Transverse colon (tissue), 4 donors: ENCODE measurements at regions not wholly inside any gene's neighbourhood (a gene's known extent, or its start where the extent isn't known, plus 50 kb on each side); places are given as distances from the start of the nearest gene placed in this dataset.

Experiments used
- DNase-seq: peaks from one replicate; pipeline ENCODE4 v3.0.0-alpha.2; 2019
- H3K27ac ChIP-seq, 4 donors: fragments of 200-600 bp; sonication (generic); 2 replicates each; pipeline ENCODE4 v1.5.1; 2016 to 2018; ENCODE audit warnings: inconsistent platforms in 4 of 4
- H3K27me3 ChIP-seq: fragments of 200-600 bp; sonication (generic); 2 replicates; pipeline ENCODE4 v1.5.1; 2017; ENCODE audit warnings: inconsistent platforms
- H3K36me3 ChIP-seq, 4 donors: fragments of 200-600 bp; sonication (generic); 2 replicates each; pipeline ENCODE4 v1.5.1; 2017 to 2019; ENCODE audit warnings: inconsistent platforms in 4 of 4
- H3K4me1 ChIP-seq, 4 donors: fragments of 200-600 bp; sonication (generic); 2 replicates each; pipeline ENCODE4 v1.5.1; 2017 to 2020; ENCODE audit warnings: inconsistent platforms in 4 of 4
- H3K4me3 ChIP-seq, 4 donors: fragments of 200-600 bp; sonication (generic); 1 replicate in 1 of 4; 2 replicates in 3 of 4; pipeline versions ENCODE4 v1.5.1 to v1.6.1; 2017 to 2019; ENCODE audit warnings: inconsistent platforms in 4 of 4
- H3K9me3 ChIP-seq, 2 donors: fragments of 200-600 bp; sonication (generic); 2 replicates each; pipeline ENCODE4 v1.5.1; 2017 to 2019; ENCODE audit warnings: inconsistent platforms in 2 of 2
- EP300 ChIP-seq: sonication (generic); formaldehyde crosslinking; IDR thresholded peaks from one replicate; pipeline ENCODE4 v1.6.1; 2017; ENCODE audit warnings: antibody characterized with exemption, low read depth
- POLR2A ChIP-seq: fragments of 450-650 bp; IDR thresholded peaks from one replicate; pipeline ENCODE4 v1.6.1; 2016; ENCODE audit warnings: antibody characterized with exemption, mild to moderate bottlenecking, moderate library complexity
- POLR2AphosphoS5 ChIP-seq, 3 donors: sonication (generic); formaldehyde crosslinking; IDR thresholded peaks; one replicate each; pipeline ENCODE4 v1.6.1; 2016; ENCODE audit warnings: antibody characterized with exemption in 3 of 3
- WGBS, 2 donors: methylation state at CpG; one replicate each; pipeline ENCODE4 v1.1.5; 2018; ENCODE audit warnings: low coverage in 1 of 2; 5-methylcytosine and 5-hydroxymethylcytosine counted together
- in situ Hi-C, 4 donors: fragments of 200-750 bp; cut with MboI; loops; one replicate each; pipeline versions ENCODE4 v1.15.0 to v1.15.1; 2017; ENCODE audit warnings: low sequenced_read_pairs in 3 of 4, low pct_ligation_motif_present in 1 of 4, low pct_unique_long_range_greater_than_20kb in 1 of 4
- intact Hi-C: fragments of 100-400 bp; cut with DNase I; formaldehyde crosslinking; loops from one replicate; pipeline ENCODE4 v1.15.1; 2023; ENCODE audit warnings: low total_unique reads
- TF ChIP-seq, protein P1 (sequence below), 5 experiments: fragments of 200-600 bp in 3 of 5; fragments of 450-650 bp in 2 of 5; sonication (generic) in 3 of 5; IDR thresholded peaks; 1 replicate in 2 of 5; 2 replicates in 3 of 5; pipeline ENCODE4 v1.5.1; 2016 to 2017; ENCODE audit warnings: antibody characterized with exemption in 5 of 5, inconsistent platforms in 3 of 5, mild to moderate bottlenecking in 2 of 5, moderate library complexity in 1 of 5

DNA sequence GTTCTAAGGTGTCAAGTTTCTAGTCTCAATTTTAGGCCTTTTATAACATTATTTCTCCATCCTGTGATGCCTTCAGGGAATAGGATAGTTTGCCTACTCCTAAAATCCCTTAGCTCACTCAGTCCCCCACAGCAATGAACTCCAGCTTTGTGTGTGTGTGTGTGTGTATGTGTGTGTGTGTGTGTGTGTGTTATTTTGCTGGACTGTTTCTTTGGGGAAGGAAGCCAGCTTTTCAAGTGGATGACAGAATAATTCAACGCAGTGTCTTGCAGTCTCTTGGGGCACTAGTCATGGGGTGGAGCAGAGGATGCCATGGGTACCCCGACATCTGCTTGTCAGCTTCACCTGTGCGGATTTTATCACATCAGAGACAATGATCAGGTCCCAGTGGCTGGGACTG, 262.8 kb upstream of the DAPK1 start:
- no peak for TF ChIP-seq EP300
- no peak for TF ChIP-seq POLR2AphosphoS5 (IDR thresholded peaks at IDR 0.05)
- TF ChIP-seq, protein P1, sequence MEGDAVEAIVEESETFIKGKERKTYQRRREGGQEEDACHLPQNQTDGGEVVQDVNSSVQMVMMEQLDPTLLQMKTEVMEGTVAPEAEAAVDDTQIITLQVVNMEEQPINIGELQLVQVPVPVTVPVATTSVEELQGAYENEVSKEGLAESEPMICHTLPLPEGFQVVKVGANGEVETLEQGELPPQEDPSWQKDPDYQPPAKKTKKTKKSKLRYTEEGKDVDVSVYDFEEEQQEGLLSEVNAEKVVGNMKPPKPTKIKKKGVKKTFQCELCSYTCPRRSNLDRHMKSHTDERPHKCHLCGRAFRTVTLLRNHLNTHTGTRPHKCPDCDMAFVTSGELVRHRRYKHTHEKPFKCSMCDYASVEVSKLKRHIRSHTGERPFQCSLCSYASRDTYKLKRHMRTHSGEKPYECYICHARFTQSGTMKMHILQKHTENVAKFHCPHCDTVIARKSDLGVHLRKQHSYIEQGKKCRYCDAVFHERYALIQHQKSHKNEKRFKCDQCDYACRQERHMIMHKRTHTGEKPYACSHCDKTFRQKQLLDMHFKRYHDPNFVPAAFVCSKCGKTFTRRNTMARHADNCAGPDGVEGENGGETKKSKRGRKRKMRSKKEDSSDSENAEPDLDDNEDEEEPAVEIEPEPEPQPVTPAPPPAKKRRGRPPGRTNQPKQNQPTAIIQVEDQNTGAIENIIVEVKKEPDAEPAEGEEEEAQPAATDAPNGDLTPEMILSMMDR (IDR thresholded peaks at IDR 0.05): no peak
- intact Hi-C loops: no loop called here
- Histone ChIP-seq H3K4me3 (no peak overlapping the region), H3K4me1 (no peaks in the 10 kb centered on the region), H3K27ac (no peak overlapping the region), H3K9me3 (no peaks in the 10 kb centered on the region), H3K27me3 (no peaks in the 10 kb centered on the region), H3K36me3 (no peaks in the 10 kb centered on the region)
- no peak for DNase-seq
- in situ Hi-C loops: no loop called here
- 82 to 90% methylated on average over 2 to 3 of the region's 3 CpGs for WGBS, 2 donors

- TF ChIP-seq EP300 (no peak), POLR2AphosphoS5 (IDR thresholded peaks at IDR 0.05) (no peak), POLR2A (no peak)
- TF ChIP-seq, protein P1 (IDR thresholded peaks at IDR 0.05): no peak
- DNase-seq: no peak
- H3K27ac ChIP-seq: no peak overlapping the region
- H3K27me3 ChIP-seq: no peaks in the 10 kb centered on the region
- H3K36me3 ChIP-seq: no peaks in the 10 kb centered on the region
- intact Hi-C loops (no loop called here), in situ Hi-C loops (no loop called here)
- H3K4me3 ChIP-seq: no peak overlapping the region
- H3K4me1 ChIP-seq: no peaks in the 10 kb centered on the region
- H3K9me3 ChIP-seq: no peaks in the 10 kb centered on the region
- WGBS, 2 donors: 91 to 100% methylated on average over 1 of the region's 1 CpG
Measured at GRCh38 chr9:87236546-87236945, 261.1 kb upstream of the DAPK1 start.

GRCh38 chr9:87237336-87237735, 260.3 kb upstream of the DAPK1 start:
- DNase-seq: no peak
- in situ Hi-C loops: no loop called here
- Histone ChIP-seq H3K27ac (no peak overlapping the region), H3K36me3 (no peaks in the 10 kb centered on the region), H3K27me3 (no peaks in the 10 kb centered on the region), H3K9me3 (no peaks in the 10 kb centered on the region), H3K4me3 (no peak overlapping the region), H3K4me1 (no peaks in the 10 kb centered on the region)
- 84 to 92% methylated on average over 4 of the region's 4 CpGs for WGBS, 2 donors
- TF ChIP-seq, protein P1 (IDR thresholded peaks at IDR 0.05): no peak
- no peak for TF ChIP-seq POLR2AphosphoS5 (IDR thresholded peaks at IDR 0.05)
- intact Hi-C loops: no loop called here

- H3K27ac ChIP-seq: no peak overlapping the region
- TF ChIP-seq POLR2AphosphoS5 (IDR thresholded peaks at IDR 0.05): no peak
- no peak for TF ChIP-seq EP300
- TF ChIP-seq, protein P1 (IDR thresholded peaks at IDR 0.05): no peak
- no peak for TF ChIP-seq POLR2A
- H3K4me3 ChIP-seq: no peak overlapping the region
- no peaks in the 10 kb centered on the region for H3K9me3 ChIP-seq
- WGBS, 2 donors: 77 to 79% methylated on average over 5 of the region's 5 CpGs
- intact Hi-C loops: no loop called here
- in situ Hi-C loops: no loop called here
- no peaks in the 10 kb centered on the region for H3K36me3 ChIP-seq
- no peaks in the 10 kb centered on the region for H3K27me3 ChIP-seq
- no peak for DNase-seq
- no peaks in the 10 kb centered on the region for H3K4me1 ChIP-seq
Measured at GRCh38 chr9:87238545-87238944, 259.1 kb upstream of the DAPK1 start.
